ENCODE measurements at regions not wholly inside any gene's neighbourhood (a gene's known extent, or its start where the extent isn't known, plus 50 kb on each side); places are given as distances from the start of the nearest gene placed in this dataset.
A peak's percentile ranks its signal among the peaks of the same experiment; 100 is the strongest.

DNA sequence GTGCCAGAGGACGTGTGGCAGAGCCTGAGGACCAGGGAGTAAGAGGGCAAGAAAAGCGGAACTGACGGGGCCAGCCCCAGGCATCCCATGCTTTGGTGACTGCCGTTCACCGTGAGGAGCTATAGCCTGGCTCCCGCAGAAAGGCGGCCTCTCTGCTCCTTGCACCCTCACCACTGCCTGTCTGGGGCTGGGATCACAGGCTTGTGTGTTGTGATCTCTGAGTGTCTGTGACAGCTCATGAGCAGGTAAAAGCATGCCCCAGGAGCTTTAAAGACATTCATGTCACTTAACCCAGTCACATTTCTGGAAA lies 266.8 kb upstream of the RAB6C start:
- H3K9me3 ChIP-seq (ENCODE audit: control insufficient read depth in 2 of 2, insufficient read depth in 1 of 2, low read depth in 1 of 2, low read length in 1 of 2), result no peaks in the 10 kb centered on the region
- 59 to 78% methylated on average over 7 of the region's 7 CpGs for whole genome bisulfite sequencing, 2 donors
- no peaks in the 10 kb centered on the region for H3K36me3 ChIP-seq (ENCODE audit: control insufficient read depth in 2 of 2, insufficient read depth in 2 of 2, low read length in 1 of 2)
- no peaks in the 10 kb centered on the region for H3K27me3 ChIP-seq (ENCODE audit: control insufficient read depth in 1 of 2, insufficient read depth in 2 of 2, low read length in 2 of 2)
- peaks cover 0 to 11% of the 10 kb centered on the region in 2 donors for H3K4me1 ChIP-seq (ENCODE audit: control insufficient read depth in 2 of 2, insufficient read depth in 2 of 2, low read length in 1 of 2)
- no peak overlapping the region for H3K27ac ChIP-seq (ENCODE audit: low read depth in 2 of 2, low read length in 1 of 2)
- H3K4me3 ChIP-seq (ENCODE audit: low read depth in 1 of 2, low read length in 2 of 2), result no peak overlapping the region

DNA sequence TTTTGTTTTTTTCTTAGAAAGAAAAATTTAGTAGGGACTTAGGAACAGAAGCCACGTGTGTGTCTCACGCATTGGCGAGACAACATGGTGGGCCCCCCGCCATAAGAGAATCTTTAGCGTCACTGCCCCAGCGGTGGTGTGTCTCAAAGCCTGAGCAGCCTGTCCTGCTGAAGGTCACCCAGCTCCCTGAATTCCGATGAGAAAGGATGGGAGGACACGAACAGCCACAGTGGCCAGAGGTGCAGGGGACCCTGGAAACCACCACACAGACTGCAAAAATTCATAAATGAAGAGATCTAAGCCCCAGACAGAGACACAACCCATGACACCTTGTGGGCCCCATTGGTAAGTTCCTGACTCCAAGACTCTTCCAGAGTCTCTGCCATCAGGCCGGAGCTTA lies 266.1 kb upstream of the RAB6C start:
- Histone ChIP-seq H3K36me3 (ENCODE audit: control insufficient read depth in 2 of 2, insufficient read depth in 2 of 2, low read length in 1 of 2) (no peaks in the 10 kb centered on the region), H3K4me1 (ENCODE audit: control insufficient read depth in 2 of 2, insufficient read depth in 2 of 2, low read length in 1 of 2) (peaks cover 0 to 15% of the 10 kb centered on the region in 2 donors)
- 92 to 93% methylated on average over 9 of the region's 9 CpGs for WGBS, 2 donors

DNA sequence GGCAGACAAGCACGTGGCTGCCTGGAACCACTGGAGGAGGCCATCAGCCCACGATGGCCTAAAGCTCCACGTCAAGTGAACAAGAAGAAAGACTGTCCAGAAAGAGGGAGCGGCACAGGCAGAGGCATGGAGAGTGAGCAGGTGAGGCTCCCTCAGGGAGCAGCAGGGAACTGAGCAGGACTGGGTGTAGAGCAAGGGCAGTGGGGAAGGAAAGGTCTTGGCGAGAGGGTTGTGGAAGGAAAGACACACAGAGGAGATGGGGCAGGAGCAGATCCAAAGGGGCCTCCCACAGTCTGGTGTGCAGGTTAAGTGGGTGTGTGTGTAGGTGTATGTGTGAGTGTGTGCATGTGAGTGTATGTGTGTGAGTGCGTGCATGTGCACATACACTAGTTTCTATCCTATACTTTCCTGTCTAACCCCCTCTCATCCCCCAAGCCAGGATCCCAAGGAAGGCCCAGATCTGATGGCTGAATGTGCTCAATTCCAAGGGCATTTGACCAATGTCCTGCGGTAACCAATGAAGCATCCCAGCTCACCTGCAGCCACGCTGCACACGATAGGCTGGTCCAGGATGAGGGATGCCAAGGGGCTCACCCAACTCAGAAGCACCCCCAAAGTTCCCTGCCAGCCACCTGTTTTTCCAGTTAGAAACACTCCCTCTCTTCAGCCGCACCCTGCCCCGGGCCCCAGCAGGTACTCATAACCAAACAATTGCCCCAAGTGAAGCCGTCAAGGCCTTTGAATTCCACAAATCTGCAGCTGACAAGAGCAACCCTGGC lies 262.5 kb upstream of the RAB6C start:
- WGBS, 2 donors, result 68 to 76% methylated on average over 12 of the region's 12 CpGs
- peak overlapping the region; percentile 78 to 86 for H3K27ac ChIP-seq (ENCODE audit: low read depth in 2 of 2, low read length in 1 of 2)
- H3K4me3 ChIP-seq (ENCODE audit: low read depth in 1 of 2, low read length in 2 of 2), result no peak overlapping the region
- H3K4me1 ChIP-seq (ENCODE audit: control insufficient read depth in 2 of 2, insufficient read depth in 2 of 2, low read length in 1 of 2), result peaks cover 0 to 11% of the 10 kb centered on the region in 2 donors
- H3K27me3 ChIP-seq (ENCODE audit: control insufficient read depth in 1 of 2, insufficient read depth in 2 of 2, low read length in 2 of 2), result no peaks in the 10 kb centered on the region
- H3K36me3 ChIP-seq (ENCODE audit: control insufficient read depth in 2 of 2, insufficient read depth in 2 of 2, low read length in 1 of 2), result no peaks in the 10 kb centered on the region
- H3K9me3 ChIP-seq (ENCODE audit: control insufficient read depth in 2 of 2, insufficient read depth in 1 of 2, low read depth in 1 of 2, low read length in 1 of 2), result no peaks in the 10 kb centered on the region

More for the DNA sequence above, 266.1 kb upstream of the RAB6C start:
- no peak overlapping the region for H3K27ac ChIP-seq (ENCODE audit: low read depth in 2 of 2, low read length in 1 of 2)
- no peak overlapping the region for H3K4me3 ChIP-seq (ENCODE audit: low read depth in 1 of 2, low read length in 2 of 2)
- H3K27me3 ChIP-seq (ENCODE audit: control insufficient read depth in 1 of 2, insufficient read depth in 2 of 2, low read length in 2 of 2), result no peaks in the 10 kb centered on the region
- no peaks in the 10 kb centered on the region for H3K9me3 ChIP-seq (ENCODE audit: control insufficient read depth in 2 of 2, insufficient read depth in 1 of 2, low read depth in 1 of 2, low read length in 1 of 2)

DNA sequence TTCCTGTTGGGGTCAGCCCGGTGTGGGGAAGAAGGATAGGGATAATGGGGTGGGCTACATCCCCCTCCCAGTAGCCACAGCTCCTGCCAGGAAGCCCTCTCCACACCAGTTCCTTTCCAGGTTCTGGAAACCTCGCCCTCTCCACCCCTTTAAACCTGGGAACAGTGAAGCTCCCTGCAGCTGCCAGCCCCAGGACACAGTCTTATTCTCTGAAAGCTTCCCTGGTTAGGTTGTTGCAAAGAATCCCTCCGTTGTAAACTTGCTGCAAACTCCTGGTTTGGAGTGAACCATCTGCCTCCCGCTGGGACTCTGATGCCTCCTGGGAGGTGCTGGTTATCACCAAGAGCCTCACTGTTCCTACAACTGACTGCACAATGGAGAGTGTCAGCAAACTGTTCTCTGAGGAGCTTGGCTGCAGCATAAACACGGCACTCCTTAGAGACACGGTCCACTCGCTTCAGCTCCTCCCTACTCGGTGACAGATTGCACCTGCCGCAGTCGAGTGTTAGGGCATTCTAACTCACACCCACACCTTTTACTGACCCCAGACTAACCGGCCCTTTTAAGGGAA lies 261.8 kb upstream of the RAB6C start:
- WGBS, 2 donors, result 27 to 31% methylated on average over 11 of the region's 11 CpGs
- Histone ChIP-seq H3K4me3 (ENCODE audit: low read depth in 1 of 2, low read length in 2 of 2) (no peak overlapping the region), H3K4me1 (ENCODE audit: control insufficient read depth in 2 of 2, insufficient read depth in 2 of 2, low read length in 1 of 2) (peaks cover 3 to 11% of the 10 kb centered on the region in 2 donors), H3K36me3 (ENCODE audit: control insufficient read depth in 2 of 2, insufficient read depth in 2 of 2, low read length in 1 of 2) (no peaks in the 10 kb centered on the region), H3K27ac (ENCODE audit: low read depth in 2 of 2, low read length in 1 of 2) (peak overlapping the region; percentile 78 to 86), H3K9me3 (ENCODE audit: control insufficient read depth in 2 of 2, insufficient read depth in 1 of 2, low read depth in 1 of 2, low read length in 1 of 2) (no peaks in the 10 kb centered on the region), H3K27me3 (ENCODE audit: control insufficient read depth in 1 of 2, insufficient read depth in 2 of 2, low read length in 2 of 2) (no peaks in the 10 kb centered on the region)

DNA sequence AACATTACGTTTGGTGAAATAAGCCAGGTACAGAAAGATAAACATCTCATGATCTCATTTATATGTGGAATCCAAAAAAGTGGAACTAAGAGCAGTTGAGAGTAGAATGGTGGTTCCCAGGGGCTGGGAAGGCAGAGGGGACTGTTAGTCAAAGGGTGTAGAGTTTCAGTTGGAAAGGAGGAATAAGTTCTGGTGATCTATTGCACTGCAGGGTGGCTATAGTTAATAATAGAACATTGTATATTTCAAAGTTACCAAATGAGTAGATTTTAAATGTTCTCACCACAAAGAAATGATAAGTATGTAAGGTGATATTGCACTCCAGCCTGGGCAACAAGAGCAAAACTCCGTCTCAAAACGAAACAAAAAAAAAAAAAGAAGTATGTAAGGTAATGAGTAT lies 260.1 kb upstream of the RAB6C start:
- Histone ChIP-seq H3K4me1 (ENCODE audit: control insufficient read depth in 2 of 2, insufficient read depth in 2 of 2, low read length in 1 of 2) (peaks cover 3 to 11% of the 10 kb centered on the region in 2 donors), H3K27ac (ENCODE audit: low read depth in 2 of 2, low read length in 1 of 2) (no peak overlapping the region), H3K4me3 (ENCODE audit: low read depth in 1 of 2, low read length in 2 of 2) (no peak overlapping the region), H3K9me3 (ENCODE audit: control insufficient read depth in 2 of 2, insufficient read depth in 1 of 2, low read depth in 1 of 2, low read length in 1 of 2) (no peaks in the 10 kb centered on the region), H3K27me3 (ENCODE audit: control insufficient read depth in 1 of 2, insufficient read depth in 2 of 2, low read length in 2 of 2) (no peaks in the 10 kb centered on the region), H3K36me3 (ENCODE audit: control insufficient read depth in 2 of 2, insufficient read depth in 2 of 2, low read length in 1 of 2) (no peaks in the 10 kb centered on the region)
- WGBS, 2 donors, result 79 to 81% methylated on average over 3 of the region's 3 CpGs

DNA sequence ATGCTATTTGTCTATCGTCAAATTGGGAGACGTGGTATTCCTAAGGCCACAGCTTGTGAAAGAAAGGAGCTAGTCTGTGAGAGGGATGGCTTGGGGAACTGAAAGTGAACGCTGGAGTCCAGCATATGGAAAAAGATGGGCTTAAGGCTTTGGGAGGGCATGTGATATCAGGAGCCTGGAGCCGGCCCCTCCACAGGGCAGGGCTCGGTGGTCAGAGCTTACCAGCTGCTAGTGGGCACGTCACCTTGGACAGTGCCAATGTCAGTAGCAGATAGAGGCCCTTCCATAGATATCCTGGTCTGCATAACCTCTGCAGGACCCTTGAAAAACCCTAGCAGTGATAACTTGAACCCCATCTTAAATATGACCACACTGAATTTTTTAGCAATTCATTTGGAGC lies 259.1 kb upstream of the RAB6C start:
- Histone ChIP-seq H3K27me3 (ENCODE audit: control insufficient read depth in 1 of 2, insufficient read depth in 2 of 2, low read length in 2 of 2) (no peaks in the 10 kb centered on the region), H3K36me3 (ENCODE audit: control insufficient read depth in 2 of 2, insufficient read depth in 2 of 2, low read length in 1 of 2) (no peaks in the 10 kb centered on the region), H3K4me1 (ENCODE audit: control insufficient read depth in 2 of 2, insufficient read depth in 2 of 2, low read length in 1 of 2) (peaks cover 3 to 11% of the 10 kb centered on the region in 2 donors), H3K4me3 (ENCODE audit: low read depth in 1 of 2, low read length in 2 of 2) (no peak overlapping the region), H3K27ac (ENCODE audit: low read depth in 2 of 2, low read length in 1 of 2) (no peak overlapping the region), H3K9me3 (ENCODE audit: control insufficient read depth in 2 of 2, insufficient read depth in 1 of 2, low read depth in 1 of 2, low read length in 1 of 2) (no peaks in the 10 kb centered on the region)
- 90 to 92% methylated on average over 6 of the region's 6 CpGs for WGBS, 2 donors

DNA sequence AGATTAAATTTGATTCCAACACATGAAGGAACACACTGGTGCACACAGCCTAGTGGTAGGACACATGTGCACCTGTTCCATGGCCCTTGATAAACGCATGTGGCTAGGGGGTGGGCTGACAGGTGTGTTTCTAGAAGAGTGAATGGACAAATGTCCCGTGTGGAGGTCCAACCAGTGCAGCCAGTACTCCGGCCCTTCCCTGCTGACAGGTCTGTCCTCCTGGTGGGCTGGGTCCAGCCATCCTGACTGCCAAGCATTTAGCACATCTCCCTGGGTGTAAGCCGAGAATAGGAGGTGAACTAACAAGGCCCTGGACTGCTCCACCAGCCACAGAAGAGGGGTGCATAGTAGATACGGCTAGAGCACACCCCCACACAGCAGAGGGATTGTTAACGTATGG lies 258.7 kb upstream of the RAB6C start:
- Histone ChIP-seq H3K4me3 (ENCODE audit: low read depth in 1 of 2, low read length in 2 of 2) (no peak overlapping the region), H3K27me3 (ENCODE audit: control insufficient read depth in 1 of 2, insufficient read depth in 2 of 2, low read length in 2 of 2) (no peaks in the 10 kb centered on the region), H3K27ac (ENCODE audit: low read depth in 2 of 2, low read length in 1 of 2) (no peak overlapping the region), H3K36me3 (ENCODE audit: control insufficient read depth in 2 of 2, insufficient read depth in 2 of 2, low read length in 1 of 2) (no peaks in the 10 kb centered on the region), H3K4me1 (ENCODE audit: control insufficient read depth in 2 of 2, insufficient read depth in 2 of 2, low read length in 1 of 2) (peaks cover 3 to 11% of the 10 kb centered on the region in 2 donors), H3K9me3 (ENCODE audit: control insufficient read depth in 2 of 2, insufficient read depth in 1 of 2, low read depth in 1 of 2, low read length in 1 of 2) (no peaks in the 10 kb centered on the region)
- 80 to 88% methylated on average over 6 of the region's 6 CpGs for WGBS, 2 donors

DNA sequence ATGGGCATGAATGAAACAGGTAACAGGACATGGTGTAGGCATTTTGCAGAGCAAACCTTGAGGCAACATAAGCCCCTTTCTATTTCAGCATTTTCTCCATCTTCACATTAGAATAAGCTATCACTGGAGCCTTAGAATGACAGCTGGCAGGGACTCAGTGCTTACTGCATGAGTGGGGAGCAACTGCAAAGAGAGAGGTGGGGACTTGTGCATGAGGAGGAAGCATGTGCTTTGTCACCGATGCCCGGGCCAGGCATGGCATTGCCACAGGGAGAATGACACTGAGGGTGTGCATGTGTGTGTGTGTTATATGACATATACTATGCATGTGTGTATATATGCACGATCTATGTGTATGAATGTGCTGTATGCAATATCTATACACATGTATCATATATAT lies 258.2 kb upstream of the RAB6C start:
- WGBS, 2 donors, result 74 to 82% methylated on average over 3 of the region's 3 CpGs
- Histone ChIP-seq H3K4me3 (ENCODE audit: low read depth in 1 of 2, low read length in 2 of 2) (no peak overlapping the region), H3K4me1 (ENCODE audit: control insufficient read depth in 2 of 2, insufficient read depth in 2 of 2, low read length in 1 of 2) (peaks cover 3 to 11% of the 10 kb centered on the region in 2 donors), H3K36me3 (ENCODE audit: control insufficient read depth in 2 of 2, insufficient read depth in 2 of 2, low read length in 1 of 2) (no peaks in the 10 kb centered on the region), H3K9me3 (ENCODE audit: control insufficient read depth in 2 of 2, insufficient read depth in 1 of 2, low read depth in 1 of 2, low read length in 1 of 2) (no peaks in the 10 kb centered on the region), H3K27ac (ENCODE audit: low read depth in 2 of 2, low read length in 1 of 2) (no peak overlapping the region), H3K27me3 (ENCODE audit: control insufficient read depth in 1 of 2, insufficient read depth in 2 of 2, low read length in 2 of 2) (no peaks in the 10 kb centered on the region)

DNA sequence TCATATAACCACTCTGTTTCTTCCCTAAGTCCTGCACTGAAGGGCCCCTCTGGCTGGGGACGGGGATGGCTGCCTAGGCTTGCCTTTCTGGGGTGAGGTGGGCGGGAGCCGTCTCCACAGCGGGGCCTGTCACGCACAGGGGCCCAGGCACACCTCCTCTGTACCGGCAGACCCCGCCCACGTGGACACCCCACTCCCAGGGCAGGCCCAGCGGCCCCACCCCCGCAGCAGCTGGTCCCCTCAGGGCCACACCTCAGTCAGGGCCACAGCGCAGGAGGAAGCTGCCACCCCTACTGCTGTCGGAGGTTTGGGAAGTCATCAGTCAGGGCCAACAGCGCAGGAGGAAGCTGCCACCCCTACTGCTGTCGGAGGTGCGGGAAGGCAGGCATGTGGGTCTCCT lies 257.6 kb upstream of the RAB6C start:
- no peaks in the 10 kb centered on the region for H3K9me3 ChIP-seq (ENCODE audit: control insufficient read depth in 2 of 2, insufficient read depth in 1 of 2, low read depth in 1 of 2, low read length in 1 of 2)
- H3K4me1 ChIP-seq (ENCODE audit: control insufficient read depth in 2 of 2, insufficient read depth in 2 of 2, low read length in 1 of 2), result peaks cover 3 to 11% of the 10 kb centered on the region in 2 donors
- no peak overlapping the region for H3K27ac ChIP-seq (ENCODE audit: low read depth in 2 of 2, low read length in 1 of 2)
- no peaks in the 10 kb centered on the region for H3K27me3 ChIP-seq (ENCODE audit: control insufficient read depth in 1 of 2, insufficient read depth in 2 of 2, low read length in 2 of 2)
- no peak overlapping the region for H3K4me3 ChIP-seq (ENCODE audit: low read depth in 1 of 2, low read length in 2 of 2)
- 50 to 61% methylated on average over 15 of the region's 15 CpGs for WGBS, 2 donors
- no peaks in the 10 kb centered on the region for H3K36me3 ChIP-seq (ENCODE audit: control insufficient read depth in 2 of 2, insufficient read depth in 2 of 2, low read length in 1 of 2)
